ENCODE measurements at regions not wholly inside any gene's neighbourhood (a gene's known extent, or its start where the extent isn't known, plus 50 kb on each side); places are given as distances from the start of the nearest gene placed in this dataset.
"Not testable (repeated sequence)": the region's sequence is repeated elsewhere in the genome, so short reads cannot be mapped to it uniquely, and the experiment has no call there.

- not testable (repeated sequence) for TF ChIP-seq CTCF (IDR thresholded peaks at IDR 0.05 in 8 of 11, conservative IDR thresholded peaks at IDR 0.05 in 3 of 11); POLR2A (IDR thresholded peaks at IDR 0.05)
These were observed 181.6 kb upstream of the XIST start for GRCh38 chrX:74034066-74034465.
